ENCODE measurements at regions not wholly inside any gene's neighbourhood (a gene's known extent, or its start where the extent isn't known, plus 50 kb on each side); places are given as distances from the start of the nearest gene placed in this dataset.
"Not testable (repeated sequence)": the region's sequence is repeated elsewhere in the genome, so short reads cannot be mapped to it uniquely, and the experiment has no call there.

DNA sequence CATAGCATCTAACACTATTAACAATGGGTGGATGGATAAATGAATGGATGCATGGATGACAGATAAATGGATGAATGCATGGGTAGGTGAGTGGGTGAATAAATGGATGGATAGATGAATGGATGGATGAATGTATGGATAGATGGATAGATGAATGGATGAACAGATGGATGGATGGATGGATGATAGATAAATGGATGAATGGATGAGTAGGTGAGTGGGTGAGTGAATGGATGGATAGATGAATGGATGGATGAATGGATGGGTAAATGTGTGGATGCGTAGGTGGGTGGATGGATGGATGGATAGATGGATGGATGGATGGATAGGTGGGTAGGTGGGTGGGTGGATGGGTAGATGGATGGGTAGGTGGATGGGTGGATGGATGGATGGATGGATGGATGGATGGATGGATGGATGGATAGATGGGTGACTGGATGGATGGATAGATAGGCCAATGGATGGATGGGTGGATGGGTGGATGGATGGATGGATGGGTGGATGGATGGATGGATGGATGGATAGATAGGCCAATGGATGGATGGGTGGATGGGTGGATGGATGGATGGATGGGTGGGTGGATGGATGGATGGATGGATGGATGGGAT lies 260.6 kb upstream of the ZNF507 start:
- DNase-seq (ENCODE audit: low read depth); in situ Hi-C loops (cut with HindIII; ENCODE audit: low pct_unique_long_range_greater_than_20kb, low sequenced_read_pairs): not testable (repeated sequence)

DNA sequence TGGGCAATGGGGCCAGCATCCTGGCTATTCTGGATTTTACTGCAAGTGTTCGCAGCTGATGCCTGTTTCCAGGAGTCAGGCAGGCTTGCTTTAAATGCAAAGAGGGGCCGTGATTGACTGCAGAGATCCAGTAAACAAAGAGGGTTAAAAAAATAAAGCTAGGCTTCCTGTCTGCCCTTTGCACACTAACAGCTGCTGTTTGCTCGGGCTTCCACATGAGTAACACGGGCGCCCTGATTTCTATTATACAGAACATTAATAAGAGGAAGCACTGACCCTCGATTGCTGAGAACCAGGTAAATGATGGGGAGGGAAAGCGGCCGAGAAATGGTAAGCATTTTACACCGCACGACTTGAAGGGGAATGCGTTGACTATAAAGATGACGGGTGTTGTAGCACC lies 254.2 kb upstream of the ZNF507 start:
- DNase-seq (ENCODE audit: low read depth) = no peak
- in situ Hi-C loops (cut with HindIII; ENCODE audit: low pct_unique_long_range_greater_than_20kb, low sequenced_read_pairs) = no loop called here

DNA sequence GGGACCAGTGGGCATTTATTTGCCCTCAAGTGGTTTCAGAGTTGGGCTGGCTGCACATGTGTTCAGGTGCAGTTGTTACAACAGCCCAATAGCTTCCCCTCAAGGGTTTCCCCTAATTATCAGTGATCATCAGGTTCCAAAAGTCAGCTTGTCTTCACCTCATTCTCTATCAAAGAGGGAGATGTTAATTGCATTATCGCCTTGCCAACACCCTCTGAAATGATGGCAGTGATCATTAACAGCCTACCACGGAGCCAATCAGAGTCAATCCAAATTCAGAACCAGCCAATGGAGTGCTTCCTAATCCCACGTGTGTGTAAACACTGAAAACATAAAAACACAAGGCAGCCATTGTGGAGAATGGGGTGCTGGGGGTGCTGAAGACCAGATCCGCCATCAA lies 248.4 kb upstream of the ZNF507 start:
- no peak for DNase-seq (ENCODE audit: low read depth)
- in situ Hi-C loops (cut with HindIII; ENCODE audit: low pct_unique_long_range_greater_than_20kb, low sequenced_read_pairs) = no loop called here

DNA sequence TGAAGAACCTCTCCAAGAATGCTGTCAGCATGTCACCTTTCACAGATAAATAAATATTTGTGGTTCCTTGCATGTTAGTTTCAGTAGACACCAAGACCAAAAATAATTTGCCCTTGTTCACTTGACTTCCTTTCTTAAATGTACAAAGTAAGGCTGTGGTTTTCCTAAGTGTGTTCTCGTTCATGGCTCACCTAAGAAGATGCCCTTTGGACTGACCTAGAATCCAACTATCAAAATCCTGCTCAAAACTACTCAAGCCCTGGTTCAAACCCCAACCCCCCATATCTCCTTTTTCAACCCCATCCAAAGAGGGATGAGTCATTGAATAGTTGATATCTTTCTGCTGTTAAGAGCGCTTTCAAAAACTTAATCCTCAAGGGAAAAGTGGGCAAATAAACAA lies 247.8 kb upstream of the ZNF507 start:
- in situ Hi-C loops (cut with HindIII; ENCODE audit: low pct_unique_long_range_greater_than_20kb, low sequenced_read_pairs) = no loop called here

DNA sequence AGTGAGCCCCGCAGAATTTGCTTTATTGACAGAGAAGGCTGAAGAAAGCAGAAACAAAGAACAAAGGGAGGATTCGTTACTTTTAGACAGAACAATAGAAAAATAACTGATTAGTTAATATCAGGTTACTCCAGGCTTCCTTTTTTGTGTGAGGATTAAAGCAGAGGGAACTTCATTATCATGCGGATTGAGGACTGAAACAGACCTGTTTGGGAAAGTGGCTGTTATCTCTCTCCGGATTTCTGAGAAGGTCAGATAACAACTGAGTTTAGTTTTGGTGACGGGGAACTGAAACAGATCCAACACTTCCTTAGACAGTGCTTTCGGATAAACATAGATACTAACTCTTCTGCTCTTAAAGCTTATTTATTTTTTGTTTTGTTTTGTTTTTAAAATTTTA lies 246.4 kb upstream of the ZNF507 start:
- DNase-seq (ENCODE audit: low read depth) = no peak
- in situ Hi-C loops (cut with HindIII; ENCODE audit: low pct_unique_long_range_greater_than_20kb, low sequenced_read_pairs) = no loop called here

More for the DNA sequence above, 247.8 kb upstream of the ZNF507 start:
- no peak for DNase-seq (ENCODE audit: low read depth)

DNA sequence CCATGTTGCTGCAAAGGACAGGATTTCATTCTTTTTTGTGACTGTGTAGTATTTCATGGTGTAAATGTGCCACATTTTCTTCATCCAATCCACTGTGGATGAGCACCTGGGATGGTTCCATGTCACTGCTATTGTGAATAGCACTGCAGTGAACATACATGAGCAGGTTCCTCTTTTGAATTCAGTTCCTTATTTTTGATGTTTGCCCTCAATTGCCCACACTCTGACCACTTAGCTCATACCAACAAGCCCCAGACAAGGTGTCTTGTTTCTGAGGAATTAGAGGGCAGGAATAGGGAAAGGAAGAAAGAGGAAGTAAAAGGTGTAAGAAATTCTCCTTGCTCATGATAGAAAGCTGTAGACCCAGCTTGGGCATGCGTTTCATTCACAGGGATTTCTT lies 244.2 kb upstream of the ZNF507 start:
- in situ Hi-C loops (cut with HindIII; ENCODE audit: low pct_unique_long_range_greater_than_20kb, low sequenced_read_pairs) = no loop called here
- DNase-seq (ENCODE audit: low read depth) = no peak

DNA sequence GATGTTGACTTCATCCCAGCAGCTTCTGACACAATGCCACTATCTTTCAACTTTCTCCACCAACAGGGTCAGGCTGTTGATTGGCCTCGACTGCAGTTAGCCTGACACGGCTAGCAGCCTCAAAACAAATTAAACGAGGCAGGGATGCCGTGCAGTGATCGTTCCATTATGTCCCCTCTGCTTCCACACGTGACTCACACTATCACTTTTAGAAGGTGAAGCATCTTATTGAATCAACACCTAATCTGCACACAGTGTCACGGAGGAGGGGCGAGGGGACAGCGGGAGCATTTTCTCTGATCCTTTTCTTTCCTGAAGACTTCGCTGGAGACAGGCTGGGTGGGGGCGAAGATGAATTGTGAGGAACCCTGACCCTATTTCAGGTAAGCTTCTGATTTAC lies 241.9 kb upstream of the ZNF507 start:
- DNase-seq (ENCODE audit: low read depth) = no peak
- in situ Hi-C loops (cut with HindIII; ENCODE audit: low pct_unique_long_range_greater_than_20kb, low sequenced_read_pairs) = no loop called here

DNA sequence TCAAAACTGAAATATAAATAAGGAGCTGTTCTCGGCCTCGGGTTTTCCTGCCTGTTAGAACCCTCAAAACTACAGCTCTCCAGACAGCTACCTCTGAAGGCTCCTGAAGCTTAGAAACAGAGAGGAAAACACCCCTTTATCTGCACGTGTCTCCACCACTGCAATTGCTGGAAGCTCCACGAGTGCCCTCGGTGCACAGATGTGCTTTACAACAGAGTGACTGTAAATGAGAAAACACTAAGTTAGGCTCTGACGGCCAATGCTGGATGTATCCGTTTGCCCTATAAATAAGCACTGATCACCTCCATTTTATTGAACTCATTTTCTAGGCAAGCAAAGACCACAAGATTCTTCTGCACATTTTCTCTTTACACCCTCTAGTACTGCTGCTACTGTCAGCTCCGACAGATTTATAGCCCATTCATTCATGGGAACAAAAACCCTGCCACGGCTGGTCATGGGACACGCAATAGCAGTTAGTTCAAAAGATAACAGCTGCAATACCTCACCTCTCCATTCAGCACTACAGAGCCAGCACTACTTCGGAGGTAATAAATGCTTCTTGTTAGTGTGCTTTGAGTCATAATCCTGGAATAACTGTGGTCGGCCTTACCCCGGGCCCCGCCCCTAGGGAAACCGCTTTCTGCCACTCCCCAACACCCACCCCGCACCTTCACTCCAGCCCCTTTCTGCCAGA lies 241.1 kb upstream of the ZNF507 start:
- in situ Hi-C loops (cut with HindIII; ENCODE audit: low pct_unique_long_range_greater_than_20kb, low sequenced_read_pairs) = no loop called here

DNA sequence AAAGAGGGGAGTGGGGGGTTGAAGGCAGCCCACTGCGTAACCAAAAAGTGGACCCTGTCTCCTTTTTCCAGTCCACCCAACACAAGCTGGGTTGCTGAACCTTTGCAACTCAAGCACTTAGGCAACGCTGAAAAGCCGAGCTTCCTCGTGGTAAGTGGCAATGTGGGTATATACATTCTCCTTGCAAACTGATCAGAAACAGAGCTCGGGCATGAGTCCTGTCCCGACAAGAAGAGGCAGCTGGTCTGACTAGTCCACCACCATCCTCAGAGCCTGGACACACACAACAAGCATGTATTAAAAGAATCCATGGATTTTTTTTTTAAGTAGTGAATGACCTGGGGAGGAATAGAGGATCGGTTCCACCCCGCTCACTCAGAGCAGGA lies 240.6 kb upstream of the ZNF507 start:
- no peak for DNase-seq (ENCODE audit: low read depth)
- in situ Hi-C loops (cut with HindIII; ENCODE audit: low pct_unique_long_range_greater_than_20kb, low sequenced_read_pairs) = no loop called here

More for the DNA sequence above, 241.1 kb upstream of the ZNF507 start:
- DNase-seq (ENCODE audit: low read depth) = peak; percentile 82

DNA sequence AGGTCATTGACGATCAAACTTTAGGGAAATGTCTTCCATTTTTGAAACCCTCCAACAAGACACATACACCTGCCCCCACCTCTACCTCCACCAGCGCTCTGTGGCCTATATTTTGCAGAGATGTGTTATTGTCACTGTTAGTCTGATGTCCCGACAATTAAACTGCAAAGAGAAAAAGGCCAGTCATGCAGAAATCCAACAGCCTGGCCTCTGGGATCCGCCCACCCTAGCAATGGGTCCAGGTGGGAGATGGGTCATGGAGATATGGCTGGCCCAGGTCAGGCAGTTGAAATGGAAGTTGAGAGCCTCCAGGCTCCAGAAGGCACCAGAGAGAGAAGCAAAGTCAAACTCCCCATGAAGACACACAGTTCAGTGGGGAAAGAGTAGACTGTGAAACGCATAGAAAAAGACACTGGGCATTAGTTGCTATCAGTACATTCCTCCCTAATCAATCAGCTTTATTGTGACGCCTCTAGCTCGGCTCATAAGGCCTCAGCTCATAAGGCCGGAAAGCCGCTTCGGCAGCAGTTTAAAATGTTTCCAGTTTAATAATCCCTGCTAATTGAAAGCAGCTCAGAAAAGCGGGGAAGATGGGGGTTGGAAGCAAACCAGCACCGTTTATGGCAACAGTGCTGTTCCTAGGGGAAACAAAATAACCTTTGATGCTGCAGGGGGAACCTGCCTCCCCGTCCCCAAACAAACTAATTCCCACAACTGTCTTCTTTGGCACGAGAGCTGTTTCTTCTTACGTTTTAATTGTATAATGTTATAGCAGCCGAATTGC lies 239.7 kb upstream of the ZNF507 start:
- no peak for DNase-seq (ENCODE audit: low read depth)
- in situ Hi-C loops (cut with HindIII; ENCODE audit: low pct_unique_long_range_greater_than_20kb, low sequenced_read_pairs) = no loop called here

DNA sequence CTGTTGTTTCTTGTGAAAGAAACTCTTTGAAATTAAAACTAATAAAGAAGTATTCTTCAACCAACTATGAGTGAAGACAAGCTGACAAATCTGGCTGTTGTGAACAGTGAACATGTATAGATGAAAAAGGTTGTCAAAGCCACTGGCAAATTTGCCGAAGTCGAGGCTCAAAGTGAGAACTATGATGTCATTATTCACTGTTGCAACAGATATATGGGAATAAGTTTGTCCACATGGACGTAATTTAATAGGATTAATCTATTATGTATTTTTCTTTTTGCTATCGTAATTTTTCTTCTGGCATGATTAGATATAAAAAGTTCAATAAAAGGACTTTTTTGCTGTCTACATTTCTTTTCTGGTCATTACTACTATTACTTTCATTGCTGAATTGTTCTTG lies 223.2 kb upstream of the ZNF507 start:
- DNase-seq (ENCODE audit: low read depth) = no peak
- in situ Hi-C loops (cut with HindIII; ENCODE audit: low pct_unique_long_range_greater_than_20kb, low sequenced_read_pairs) = no loop called here

DNA sequence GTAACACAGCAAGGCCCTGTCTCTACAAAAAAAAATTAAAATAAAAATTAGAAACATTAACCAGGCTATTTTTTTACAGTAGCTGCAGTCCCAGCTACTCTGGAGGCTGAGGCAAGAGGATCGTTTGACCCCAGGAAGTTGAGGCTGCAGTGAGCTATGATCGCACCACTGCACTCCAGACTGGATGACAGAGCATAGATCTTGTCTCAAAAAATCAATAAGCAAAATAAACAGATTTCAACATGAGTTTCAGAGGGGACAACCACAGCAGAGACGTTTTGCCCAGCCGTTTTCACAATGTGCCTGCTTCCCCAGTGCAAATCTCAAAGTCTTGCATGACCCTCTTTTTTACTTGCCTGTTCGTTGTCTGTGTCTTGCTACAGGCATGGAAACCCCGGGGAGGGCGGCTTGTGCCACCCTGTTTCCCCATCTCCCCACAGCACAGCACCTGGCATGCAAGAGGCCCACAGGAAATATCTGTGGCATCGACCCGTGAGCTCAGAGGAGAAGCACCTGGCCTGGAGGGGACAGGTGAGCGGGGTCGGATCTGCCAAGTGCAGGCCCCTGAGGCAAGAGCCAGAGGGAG lies 222.0 kb upstream of the ZNF507 start:
- in situ Hi-C loops (cut with HindIII; ENCODE audit: low pct_unique_long_range_greater_than_20kb, low sequenced_read_pairs) = no loop called here

DNA sequence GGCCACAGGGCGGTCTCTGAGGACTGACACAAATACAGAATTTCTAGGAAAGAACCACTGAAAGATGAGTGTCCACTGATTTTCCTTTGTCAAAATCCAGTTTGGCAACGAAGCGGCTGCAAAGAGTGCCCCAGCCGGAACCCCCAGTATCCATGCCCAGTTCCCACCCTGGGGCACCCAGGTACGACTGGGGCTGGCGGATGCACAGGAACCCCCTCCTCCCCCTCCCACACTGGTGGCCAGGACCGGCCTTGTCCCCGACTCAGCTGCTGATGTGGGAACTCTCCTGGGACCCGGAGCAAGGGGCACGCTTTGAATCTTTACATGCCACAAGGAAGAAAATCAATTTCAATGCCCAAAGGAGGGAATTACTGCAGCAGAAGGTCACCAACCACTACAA lies 220.8 kb upstream of the ZNF507 start:
- in situ Hi-C loops (cut with HindIII; ENCODE audit: low pct_unique_long_range_greater_than_20kb, low sequenced_read_pairs) = no loop called here
- DNase-seq (ENCODE audit: low read depth) = no peak

More for the DNA sequence above, 222.0 kb upstream of the ZNF507 start:
- no peak for DNase-seq (ENCODE audit: low read depth)

DNA sequence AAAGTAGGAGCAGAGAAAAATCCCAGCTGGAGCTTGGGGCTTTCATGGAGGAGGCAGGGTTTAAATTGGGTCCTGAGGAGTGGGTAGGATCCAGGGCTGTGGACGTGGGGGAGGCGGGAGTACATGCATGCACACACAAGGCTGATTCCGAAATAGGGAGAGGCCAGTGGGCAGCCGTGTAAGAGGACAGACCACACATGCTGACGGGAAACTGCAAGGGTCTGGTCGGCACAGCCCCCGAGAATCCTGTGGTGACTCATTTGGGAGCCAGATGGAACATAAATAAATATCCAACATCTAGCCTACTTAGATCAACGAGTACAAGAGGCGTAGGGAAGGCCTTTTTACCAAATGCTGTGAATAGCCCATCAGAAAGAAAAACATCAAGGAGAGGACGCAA lies 216.3 kb upstream of the ZNF507 start:
- in situ Hi-C loops (cut with HindIII; ENCODE audit: low pct_unique_long_range_greater_than_20kb, low sequenced_read_pairs) = no loop called here
- no peak for DNase-seq (ENCODE audit: low read depth)

DNA sequence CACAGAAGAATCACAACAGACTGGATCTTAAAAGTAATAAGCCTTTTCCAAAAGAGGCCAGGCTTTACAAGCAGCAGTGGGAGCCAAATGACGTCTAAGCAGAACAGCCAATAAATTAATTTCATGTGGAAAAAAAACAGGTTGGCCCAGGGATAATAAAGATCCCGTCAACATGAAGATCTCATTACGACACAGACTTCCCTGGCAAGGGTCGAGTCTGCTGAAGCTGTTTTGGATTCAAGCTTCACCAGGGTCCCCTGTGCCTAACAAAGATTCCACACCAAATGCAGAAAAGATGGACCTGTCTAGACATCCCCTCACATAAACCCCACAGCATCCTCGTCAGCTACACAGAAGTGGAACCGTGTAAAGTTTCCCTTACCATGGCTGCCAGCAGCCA lies 215.1 kb upstream of the ZNF507 start:
- in situ Hi-C loops (cut with HindIII; ENCODE audit: low pct_unique_long_range_greater_than_20kb, low sequenced_read_pairs) = no loop called here
- no peak for DNase-seq (ENCODE audit: low read depth)

DNA sequence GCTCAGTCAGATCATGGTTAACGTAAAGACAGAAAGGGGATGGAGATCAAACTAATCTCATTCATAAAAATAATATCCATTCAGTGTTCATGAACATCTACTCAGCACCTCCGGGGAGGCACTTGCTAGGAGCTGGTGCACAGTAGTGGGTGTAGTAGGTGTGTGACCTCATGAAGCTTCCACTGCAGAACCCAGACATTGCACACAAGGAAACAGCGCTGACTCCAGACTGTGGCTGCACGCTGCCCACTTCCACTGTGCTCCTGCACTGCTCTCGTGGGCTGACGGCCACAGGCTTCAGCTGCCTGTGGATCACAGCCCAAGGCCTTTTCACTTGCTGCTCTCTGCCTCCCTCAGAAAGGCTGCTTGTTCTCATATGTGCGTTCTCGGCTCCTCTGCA lies 214.4 kb upstream of the ZNF507 start:
- in situ Hi-C loops (cut with HindIII; ENCODE audit: low pct_unique_long_range_greater_than_20kb, low sequenced_read_pairs) = no loop called here
- no peak for DNase-seq (ENCODE audit: low read depth)

DNA sequence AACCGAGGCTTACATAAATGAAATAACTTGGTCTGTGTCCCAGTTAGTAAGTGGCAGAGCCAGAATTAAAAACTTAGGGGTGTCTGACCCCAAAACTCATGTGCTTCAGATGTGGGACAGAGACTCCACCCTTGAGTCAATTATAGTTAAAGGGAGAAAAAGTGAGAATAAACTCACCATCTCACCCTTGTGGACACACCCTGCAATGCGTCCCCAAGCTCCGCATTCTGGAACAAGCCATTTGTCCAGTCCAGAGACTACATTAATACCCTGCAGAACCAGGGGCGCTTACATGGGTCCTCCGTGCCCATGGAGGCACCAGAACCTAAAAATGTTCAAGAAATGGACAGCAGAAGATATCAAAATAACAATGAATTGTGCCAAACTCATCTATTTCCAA lies 207.0 kb upstream of the ZNF507 start:
- no peak for DNase-seq (ENCODE audit: low read depth)
- in situ Hi-C loops (cut with HindIII; ENCODE audit: low pct_unique_long_range_greater_than_20kb, low sequenced_read_pairs) = no loop called here

DNA sequence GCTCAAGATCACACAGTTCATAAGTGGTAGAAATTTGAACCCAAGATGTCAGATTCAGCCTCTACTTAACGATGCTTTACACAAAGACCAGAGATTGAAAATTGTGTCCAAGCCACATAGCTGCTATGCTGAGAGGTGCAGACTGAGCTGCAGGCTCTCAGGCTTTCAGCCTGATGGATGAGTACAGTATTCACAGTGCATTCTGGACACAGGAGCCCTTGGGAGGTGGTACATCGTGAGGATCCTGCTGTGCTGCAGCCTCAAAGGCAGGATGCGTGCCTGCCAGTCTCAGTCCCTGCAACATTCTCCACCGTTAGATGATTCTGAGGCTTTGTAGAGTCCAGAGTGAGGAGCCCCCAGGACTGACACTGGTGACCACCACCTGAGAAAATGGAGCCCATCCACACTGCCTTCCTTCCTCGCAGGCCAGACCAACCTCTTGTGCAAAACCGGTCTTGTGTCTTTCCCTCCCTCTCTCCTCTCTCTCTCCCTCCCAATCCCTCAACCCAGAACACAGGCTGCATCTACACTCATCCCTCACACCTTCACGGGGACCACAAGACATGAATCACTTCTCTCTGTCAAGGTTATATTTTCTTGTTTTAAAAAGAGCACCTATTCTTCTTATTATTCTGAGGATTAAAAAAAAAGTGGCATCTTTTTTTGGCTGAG lies 203.4 kb upstream of the ZNF507 start:
- no peak for DNase-seq (ENCODE audit: low read depth)
- in situ Hi-C loops (cut with HindIII; ENCODE audit: low pct_unique_long_range_greater_than_20kb, low sequenced_read_pairs) = no loop called here

DNA sequence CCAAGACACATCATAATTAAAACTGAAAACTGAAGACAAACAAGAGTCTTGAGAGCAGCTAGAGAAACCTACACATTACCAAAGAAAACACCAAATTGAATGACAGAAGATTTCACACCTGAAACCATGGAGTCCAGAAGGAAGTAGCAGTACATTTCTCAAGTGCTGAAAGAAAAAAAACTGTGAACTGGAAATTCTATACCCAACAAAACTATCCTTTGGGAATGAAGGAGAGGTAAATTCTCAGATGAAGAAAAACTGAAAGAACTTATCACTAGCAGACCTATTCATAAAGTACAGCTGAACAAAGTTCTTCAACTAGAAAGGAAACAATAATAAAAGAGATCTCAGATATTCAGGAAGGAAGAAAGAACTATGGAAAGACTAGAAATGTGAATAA lies 198.7 kb upstream of the ZNF507 start:
- in situ Hi-C loops (cut with HindIII; ENCODE audit: low pct_unique_long_range_greater_than_20kb, low sequenced_read_pairs) = no loop called here
- no peak for DNase-seq (ENCODE audit: low read depth)

All from Caki2 (cell line).